IPS-18c (cell line): ENCODE measurements at regions not wholly inside any gene's neighbourhood (a gene's known extent, or its start where the extent isn't known, plus 50 kb on each side); places are given as distances from the start of the nearest gene placed in this dataset.

ENCODE experiments used
- H3K4me3 ChIP-seq: 2 replicates; pipeline ENCODE4 v1.7.0; 2013; ENCODE audit warnings: low read depth, mild to moderate bottlenecking, low read length, moderate library complexity; ENCODE audit not compliant: insufficient read depth
- H3K9me3 ChIP-seq: one replicate; pipeline ENCODE4 v1.6.1; 2013; ENCODE audit warnings: mild to moderate bottlenecking, low read length, moderate library complexity; ENCODE audit not compliant: control insufficient read depth, insufficient read depth

- Histone ChIP-seq H3K9me3 (no peaks in the 10 kb centered on the region), H3K4me3 (no peak overlapping the region)
Observed at GRCh38 chr2:187838690-187839089, 284.5 kb upstream of the TFPI start.

GRCh38 chr2:187842315-187842714 lies 288.1 kb upstream of the TFPI start:
- H3K9me3 ChIP-seq = no peaks in the 10 kb centered on the region
- H3K4me3 ChIP-seq = no peak overlapping the region

- H3K9me3 ChIP-seq = no peaks in the 10 kb centered on the region
- no peak overlapping the region for H3K4me3 ChIP-seq
Observed at GRCh38 chr2:187842978-187843847, 289.0 kb upstream of the TFPI start.

GRCh38 chr2:187847245-187848208 lies 293.3 kb upstream of the TFPI start:
- Histone ChIP-seq H3K4me3 (no peak overlapping the region), H3K9me3 (no peaks in the 10 kb centered on the region)

- no peaks in the 10 kb centered on the region for H3K9me3 ChIP-seq
Observed at GRCh38 chr2:187851955-187852561, 297.8 kb upstream of the TFPI start.

GRCh38 chr2:187853381-187853791 lies 299.2 kb upstream of the TFPI start:
- Histone ChIP-seq H3K9me3 (no peaks in the 10 kb centered on the region), H3K4me3 (no peak overlapping the region)

More at GRCh38 chr2:187851955-187852561, 297.8 kb upstream of the TFPI start:
- H3K4me3 ChIP-seq = no peak overlapping the region

GRCh38 chr2:187854801-187855200 lies 300.6 kb upstream of the TFPI start:
- no peaks in the 10 kb centered on the region for H3K9me3 ChIP-seq
- H3K4me3 ChIP-seq = no peak overlapping the region

- H3K4me3 ChIP-seq = no peak overlapping the region
- no peaks in the 10 kb centered on the region for H3K9me3 ChIP-seq
Observed at GRCh38 chr2:187855689-187856088, 301.5 kb upstream of the TFPI start.

- H3K9me3 ChIP-seq = no peaks in the 10 kb centered on the region
- no peak overlapping the region for H3K4me3 ChIP-seq
Observed at GRCh38 chr2:187857826-187858225, 303.6 kb upstream of the TFPI start.

- H3K4me3 ChIP-seq = no peak overlapping the region
- no peaks in the 10 kb centered on the region for H3K9me3 ChIP-seq
Observed at GRCh38 chr2:187862715-187863114, 308.5 kb upstream of the TFPI start.

- Histone ChIP-seq H3K9me3 (no peaks in the 10 kb centered on the region), H3K4me3 (no peak overlapping the region)
Observed at GRCh38 chr2:187865025-187865424, 310.8 kb upstream of the TFPI start.

- no peaks in the 10 kb centered on the region for H3K9me3 ChIP-seq
Observed at GRCh38 chr2:187867165-187867564, 312.9 kb upstream of the TFPI start.

GRCh38 chr2:187869195-187869594 lies 315.0 kb upstream of the TFPI start:
- H3K9me3 ChIP-seq = no peaks in the 10 kb centered on the region
- H3K4me3 ChIP-seq = no peak overlapping the region

More at GRCh38 chr2:187867165-187867564, 312.9 kb upstream of the TFPI start:
- no peak overlapping the region for H3K4me3 ChIP-seq

- Histone ChIP-seq H3K9me3 (no peaks in the 10 kb centered on the region), H3K4me3 (no peak overlapping the region)
Observed at GRCh38 chr2:187871506-187871905, 317.3 kb upstream of the TFPI start.

GRCh38 chr2:187873132-187873531 lies 318.9 kb upstream of the TFPI start:
- no peaks in the 10 kb centered on the region for H3K9me3 ChIP-seq
- H3K4me3 ChIP-seq = no peak overlapping the region

GRCh38 chr2:187874786-187875185 lies 320.6 kb upstream of the TFPI start:
- Histone ChIP-seq H3K4me3 (no peak overlapping the region), H3K9me3 (no peaks in the 10 kb centered on the region)
